Kidney (tissue), 13 donors: ENCODE measurements at regions not wholly inside any gene's neighbourhood (a gene's known extent, or its start where the extent isn't known, plus 50 kb on each side); places are given as distances from the start of the nearest gene placed in this dataset.

Source experiments
- DNase-seq, 5 donors: peaks; one replicate each; pipeline ENCODE4 v3.0.0-alpha.2; 2013 to 2020
- FAIRE-seq: peaks from 2 replicates; lab custom pipeline; 2012; peaks lifted over from hg19 to GRCh38; lab: Jason Lieb, UNC
- H3K27ac ChIP-seq, 2 donors: one replicate each; pipeline ENCODE4 v1.7.0; 2013; ENCODE audit warnings: low read depth in 2 of 2, low read length in 2 of 2, inconsistent platforms in 1 of 2
- H3K27me3 ChIP-seq: one replicate; pipeline ENCODE4 v1.7.1; 2013; ENCODE audit warnings: low read length, inconsistent platforms; ENCODE audit not compliant: control insufficient read depth, insufficient read depth
- H3K36me3 ChIP-seq, 3 donors: one replicate each; pipeline versions ENCODE4 v1.7.0 to v1.7.1; 2013; ENCODE audit warnings: low read length in 3 of 3, control low read depth in 1 of 3, inconsistent platforms in 1 of 3; ENCODE audit not compliant: insufficient read depth in 3 of 3, control insufficient read depth in 2 of 3
- H3K4me1 ChIP-seq, 3 donors: one replicate each; pipeline versions ENCODE4 v1.7.0 to v1.7.1; 2013; ENCODE audit warnings: low read length in 3 of 3, inconsistent platforms in 1 of 3, low read depth in 1 of 3; ENCODE audit not compliant: control insufficient read depth in 2 of 3, insufficient read depth in 2 of 3
- H3K4me3 ChIP-seq, 3 donors: one replicate each; pipeline versions ENCODE4 v1.7.0 to v1.8.1; 2013; ENCODE audit warnings: low read length in 3 of 3, control low read depth in 1 of 3, inconsistent platforms in 1 of 3
- H3K9ac ChIP-seq, 3 donors: one replicate each; pipeline versions ENCODE4 v1.7.0 to v1.7.1; 2013; ENCODE audit warnings: low read length in 3 of 3, control low read depth in 1 of 3, inconsistent platforms in 1 of 3
- H3K9me3 ChIP-seq, 3 donors: one replicate each; pipeline versions ENCODE4 v1.7.0 to v1.7.1; 2013; ENCODE audit warnings: low read length in 3 of 3, control low read depth in 1 of 3, inconsistent platforms in 1 of 3; ENCODE audit not compliant: control insufficient read depth in 2 of 3, insufficient read depth in 1 of 3
- intact Hi-C: fragments of 100-400 bp; cut with DNase I; formaldehyde crosslinking; loops from one replicate; pipeline ENCODE4 v1.11.1; 2022
- TF ChIP-seq, protein P1 (sequence below): IDR thresholded peaks from 3 replicates; pipeline ENCODE4 v1.5.1; 2012; ENCODE audit warnings: mild to moderate bottlenecking, moderate library complexity, borderline replicate concordance; ENCODE audit not compliant: insufficient read depth; ENCODE audit errors: extremely low read depth
- donor health status: control.
- donor health status: control.
- donor health status: control.
- donor health status: control.
- donor health status: control.
- donor health status: DM: yes; HTN: yes; CAD: no.
- donor health status: Normal renal cell carcinoma (clear cell type).

- TF ChIP-seq, protein P1, sequence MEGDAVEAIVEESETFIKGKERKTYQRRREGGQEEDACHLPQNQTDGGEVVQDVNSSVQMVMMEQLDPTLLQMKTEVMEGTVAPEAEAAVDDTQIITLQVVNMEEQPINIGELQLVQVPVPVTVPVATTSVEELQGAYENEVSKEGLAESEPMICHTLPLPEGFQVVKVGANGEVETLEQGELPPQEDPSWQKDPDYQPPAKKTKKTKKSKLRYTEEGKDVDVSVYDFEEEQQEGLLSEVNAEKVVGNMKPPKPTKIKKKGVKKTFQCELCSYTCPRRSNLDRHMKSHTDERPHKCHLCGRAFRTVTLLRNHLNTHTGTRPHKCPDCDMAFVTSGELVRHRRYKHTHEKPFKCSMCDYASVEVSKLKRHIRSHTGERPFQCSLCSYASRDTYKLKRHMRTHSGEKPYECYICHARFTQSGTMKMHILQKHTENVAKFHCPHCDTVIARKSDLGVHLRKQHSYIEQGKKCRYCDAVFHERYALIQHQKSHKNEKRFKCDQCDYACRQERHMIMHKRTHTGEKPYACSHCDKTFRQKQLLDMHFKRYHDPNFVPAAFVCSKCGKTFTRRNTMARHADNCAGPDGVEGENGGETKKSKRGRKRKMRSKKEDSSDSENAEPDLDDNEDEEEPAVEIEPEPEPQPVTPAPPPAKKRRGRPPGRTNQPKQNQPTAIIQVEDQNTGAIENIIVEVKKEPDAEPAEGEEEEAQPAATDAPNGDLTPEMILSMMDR, result no peak
- Histone ChIP-seq H3K9me3 (no peaks in the 10 kb centered on the region), H3K36me3 (no peaks in the 10 kb centered on the region), H3K27ac (no peak overlapping the region), H3K27me3 (no peaks in the 10 kb centered on the region), H3K4me1 (no peaks in the 10 kb centered on the region), H3K4me3 (no peak overlapping the region), H3K9ac (no peak overlapping the region)
- FAIRE-seq (no peak), DNase-seq (no peak)
- intact Hi-C loops, result no loop called here
Observed at GRCh38 chr12:87385322-87385721, 643.9 kb downstream of the C12orf50 start.

DNA sequence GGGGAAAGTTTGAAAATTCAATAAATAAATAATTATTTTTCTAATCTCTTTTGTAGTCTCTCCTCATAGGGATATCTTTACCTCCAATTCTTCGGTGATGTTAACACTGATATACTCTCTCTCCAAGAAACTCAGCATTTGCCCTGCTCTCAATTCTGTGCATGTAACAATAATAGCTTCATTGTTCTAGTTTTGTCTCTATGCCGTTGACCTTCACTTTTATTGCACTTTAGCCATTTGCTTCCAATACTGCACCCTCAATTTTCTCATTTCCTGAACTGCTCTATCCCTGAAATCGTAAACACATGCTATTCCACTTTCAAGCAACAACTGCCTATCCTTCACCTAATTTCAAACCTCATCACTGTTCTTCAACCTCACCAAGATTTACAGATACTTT is 645.0 kb downstream of the C12orf50 start:
- Histone ChIP-seq H3K36me3 (no peaks in the 10 kb centered on the region), H3K4me3 (no peak overlapping the region), H3K9me3 (no peaks in the 10 kb centered on the region), H3K4me1 (no peaks in the 10 kb centered on the region), H3K27me3 (no peaks in the 10 kb centered on the region), H3K27ac (no peak overlapping the region), H3K9ac (no peak overlapping the region)
- intact Hi-C loops, result no loop called here
- no peak for FAIRE-seq
- TF ChIP-seq, protein P1, result no peak
- DNase-seq, result no peak

DNA sequence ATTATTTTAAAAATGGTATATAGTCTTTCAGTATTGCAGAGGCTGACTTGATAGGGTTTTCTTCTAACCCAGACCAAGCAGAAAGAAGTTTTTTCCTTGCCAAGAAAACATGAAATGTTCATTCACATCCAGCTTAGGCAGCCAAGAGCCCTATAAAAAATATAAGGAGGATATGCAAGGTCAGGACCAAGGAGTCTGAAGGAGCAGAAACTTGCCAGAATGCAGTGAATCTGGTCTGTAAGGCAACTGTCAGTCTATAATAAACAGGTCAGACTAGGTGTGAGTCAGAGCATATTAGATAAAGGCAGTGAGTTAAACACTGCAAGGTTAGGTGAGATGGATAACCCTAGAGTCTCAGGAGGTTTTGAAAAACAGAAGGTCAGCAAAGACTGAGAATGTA is 645.5 kb downstream of the C12orf50 start:
- DNase-seq, result peak in 1 of 5 donors; percentile 11
- no peaks in the 10 kb centered on the region for H3K36me3 ChIP-seq
- FAIRE-seq, result no peak
- H3K27me3 ChIP-seq, result no peaks in the 10 kb centered on the region
- no peaks in the 10 kb centered on the region for H3K9me3 ChIP-seq
- TF ChIP-seq, protein P1, result no peak
- H3K27ac ChIP-seq, result no peak overlapping the region
- H3K4me1 ChIP-seq, result no peaks in the 10 kb centered on the region
- H3K9ac ChIP-seq, result no peak overlapping the region
- H3K4me3 ChIP-seq, result no peak overlapping the region
- intact Hi-C loops, result no loop called here

DNA sequence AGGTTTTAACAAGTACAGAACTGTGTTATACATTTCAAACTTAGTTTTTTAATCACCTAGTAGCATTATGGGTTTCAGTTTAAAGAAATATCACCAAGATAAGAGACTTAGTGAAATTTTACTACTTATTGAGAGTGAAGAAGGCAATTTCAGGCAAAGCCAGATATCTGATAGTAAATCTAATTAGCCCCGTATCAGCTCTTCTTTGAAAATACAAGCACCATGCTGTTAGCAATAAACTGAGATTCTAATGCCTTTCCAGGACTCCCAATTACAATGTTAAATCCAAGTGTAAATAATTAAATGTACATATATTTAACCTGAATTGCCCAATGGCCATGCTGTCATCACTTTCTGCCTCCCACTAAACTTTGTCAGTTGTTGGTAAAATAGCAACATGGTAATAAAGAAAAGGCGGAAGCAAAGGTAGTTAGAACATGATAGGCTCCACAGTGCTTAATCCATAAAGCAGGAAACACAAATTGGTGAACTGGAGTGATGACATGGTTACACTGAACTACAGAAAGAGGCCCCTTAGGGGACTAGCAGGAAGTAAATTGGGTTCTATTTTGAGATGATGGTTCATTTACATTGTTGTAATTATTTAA is 646.1 kb downstream of the C12orf50 start:
- TF ChIP-seq, protein P1, result no peak
- intact Hi-C loops, result no loop called here
- Histone ChIP-seq H3K27ac (no peak overlapping the region), H3K4me3 (no peak overlapping the region), H3K27me3 (no peaks in the 10 kb centered on the region), H3K36me3 (no peaks in the 10 kb centered on the region), H3K9me3 (no peaks in the 10 kb centered on the region), H3K4me1 (no peaks in the 10 kb centered on the region), H3K9ac (no peak overlapping the region)
- FAIRE-seq, result no peak
- DNase-seq, result no peak
